ENCODE measurements at regions not wholly inside any gene's neighbourhood (a gene's known extent, or its start where the extent isn't known, plus 50 kb on each side); places are given as distances from the start of the nearest gene placed in this dataset.

DNA sequence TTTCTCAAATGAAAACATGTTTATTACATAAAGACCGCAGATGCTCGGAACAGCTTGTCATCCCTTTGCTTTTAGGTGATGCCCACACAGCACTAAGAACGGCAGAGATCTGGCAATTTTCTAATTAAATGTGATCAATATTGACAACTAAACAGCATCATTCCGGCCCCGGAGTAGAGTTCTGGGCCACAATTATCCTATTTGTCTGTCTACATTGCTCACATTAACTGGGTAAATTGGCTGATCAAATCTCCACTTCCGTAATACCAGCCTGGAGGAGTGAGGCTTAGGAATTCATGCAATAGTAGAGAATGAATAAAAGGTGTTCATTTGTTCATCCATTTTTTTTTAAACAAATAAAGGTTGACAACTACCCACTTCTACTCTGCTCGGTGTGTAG, 245.1 kb upstream of the C9orf72 start:
- no peak for TF ChIP-seq CTCF (IDR thresholded peaks at IDR 0.05)
- no peak for TF ChIP-seq POLR2A (IDR thresholded peaks at IDR 0.05)

Data from right lobe of liver (tissue), 4 donors.